ENCODE measurements at regions not wholly inside any gene's neighbourhood (a gene's known extent, or its start where the extent isn't known, plus 50 kb on each side); places are given as distances from the start of the nearest gene placed in this dataset.
"Not testable (repeated sequence)": the region's sequence is repeated elsewhere in the genome, so short reads cannot be mapped to it uniquely, and the experiment has no call there.

- no peak for DNase-seq (ENCODE audit: low spot score)
These were observed 147.9 kb downstream of the MYCN start for GRCh38 chr2:16088035-16088801.

GRCh38 chr2:16086136-16086535, 145.8 kb downstream of the MYCN start:
- DNase-seq (ENCODE audit: low spot score) = not testable (repeated sequence)

DNA sequence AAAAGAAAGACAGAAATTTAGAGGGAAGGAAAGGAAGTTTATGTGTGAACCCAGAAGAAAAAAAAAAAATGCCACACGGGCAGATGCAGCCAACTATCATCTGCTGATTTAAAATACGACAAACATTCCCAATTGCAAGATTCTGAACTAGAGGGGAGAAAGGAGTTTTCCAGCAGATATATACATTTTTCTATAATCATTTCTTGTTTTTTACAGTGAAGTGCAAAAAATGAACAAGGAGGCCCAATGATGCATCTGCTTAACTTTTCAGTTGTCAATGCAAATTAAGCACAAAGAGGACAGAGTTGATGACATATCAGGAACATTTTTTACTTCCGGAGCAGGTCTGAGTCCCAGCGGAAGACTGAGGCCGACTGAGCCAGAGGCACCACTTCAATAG, 144.7 kb downstream of the MYCN start:
- DNase-seq (ENCODE audit: low spot score) = no peak

GRCh38 chr2:16084274-16084673, 143.9 kb downstream of the MYCN start:
- no peak for DNase-seq (ENCODE audit: low spot score)

DNA sequence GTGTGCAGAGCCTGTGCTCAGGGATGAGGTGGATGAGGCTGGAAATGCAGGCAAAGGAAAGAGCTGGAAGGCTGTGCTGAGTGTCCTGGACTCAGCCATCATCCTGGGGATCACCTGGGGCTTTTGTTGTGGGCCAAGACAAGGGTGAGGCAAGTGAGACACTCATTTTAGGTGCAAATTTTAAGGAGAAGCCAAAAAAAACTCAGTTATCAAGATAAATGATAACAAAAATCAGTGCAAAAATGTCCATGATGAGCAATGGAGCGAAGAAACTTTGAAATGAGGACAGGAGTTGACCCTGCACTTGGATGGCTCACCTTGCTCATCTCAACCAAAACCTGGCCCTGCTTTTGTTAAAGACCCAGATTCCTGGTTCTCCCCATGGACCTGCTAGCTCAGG, 141.9 kb downstream of the MYCN start:
- DNase-seq (ENCODE audit: low spot score) = no peak

GRCh38 chr2:16081316-16082200, 141.2 kb downstream of the MYCN start:
- peak; percentile 29 for DNase-seq (ENCODE audit: low spot score)

DNA sequence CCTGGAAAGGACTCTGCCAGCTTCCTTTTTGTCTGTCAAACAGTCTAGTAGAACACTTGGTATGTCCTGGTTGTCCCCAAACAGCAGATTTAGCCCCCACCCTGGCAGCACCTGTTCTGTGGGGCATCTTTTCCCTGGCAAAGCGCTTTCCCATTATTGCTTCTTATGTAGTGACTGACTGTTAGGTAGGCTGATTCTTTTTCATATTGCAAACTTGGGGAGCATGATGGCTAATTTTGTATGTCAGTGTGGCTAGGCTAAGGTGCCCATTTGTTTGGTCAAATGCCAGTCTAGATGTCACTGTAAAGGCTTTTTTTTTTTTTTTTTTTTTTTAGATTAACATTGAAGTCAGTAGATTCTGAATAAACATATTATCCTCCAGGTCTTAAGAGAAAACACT, 140.2 kb downstream of the MYCN start:
- no peak for DNase-seq (ENCODE audit: low spot score)

GRCh38 chr2:16080071-16080470, 139.7 kb downstream of the MYCN start:
- DNase-seq (ENCODE audit: low spot score) = no peak

- no peak for DNase-seq (ENCODE audit: low spot score)
These were observed 139.3 kb downstream of the MYCN start for GRCh38 chr2:16079637-16080036.

DNA sequence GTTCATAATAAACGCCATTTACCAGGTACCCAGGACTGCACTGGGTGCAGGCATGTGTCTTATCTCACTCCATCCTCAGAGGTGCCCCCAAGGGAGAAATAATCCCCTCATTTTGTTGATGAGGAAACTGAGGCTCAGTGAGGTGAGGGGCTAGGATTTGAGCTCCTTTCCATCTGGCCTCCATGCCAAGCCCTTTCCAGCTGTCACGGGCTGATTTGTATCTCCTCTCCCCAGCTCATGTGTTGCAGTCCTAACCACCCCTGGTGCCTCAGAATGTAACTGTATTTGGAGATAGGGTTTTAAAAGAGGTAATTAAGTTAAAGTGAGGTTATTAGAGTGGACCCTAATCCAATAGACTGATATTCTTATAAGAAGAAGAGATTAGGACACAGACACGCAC, 137.3 kb downstream of the MYCN start:
- DNase-seq (ENCODE audit: low spot score) = no peak

DNA sequence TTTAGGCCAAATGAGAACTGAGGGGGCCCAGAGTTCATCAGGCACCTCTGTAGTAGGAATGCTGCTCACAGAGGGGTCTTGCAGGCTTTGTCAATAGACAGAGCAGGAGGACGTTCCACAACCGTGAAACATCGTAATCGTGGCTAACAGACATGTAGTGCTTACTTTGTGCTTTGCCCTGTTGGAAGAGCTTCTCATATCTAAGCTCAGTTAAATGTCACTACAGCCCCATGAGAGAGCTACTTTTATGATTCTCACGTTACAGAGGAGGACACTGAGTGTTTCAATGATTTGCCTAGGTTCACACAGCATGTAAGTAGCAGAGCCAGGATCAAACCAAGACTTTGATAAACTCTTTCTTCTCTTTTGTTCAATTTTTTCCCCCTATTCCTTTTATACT, 136.6 kb downstream of the MYCN start:
- no peak for DNase-seq (ENCODE audit: low spot score)

DNA sequence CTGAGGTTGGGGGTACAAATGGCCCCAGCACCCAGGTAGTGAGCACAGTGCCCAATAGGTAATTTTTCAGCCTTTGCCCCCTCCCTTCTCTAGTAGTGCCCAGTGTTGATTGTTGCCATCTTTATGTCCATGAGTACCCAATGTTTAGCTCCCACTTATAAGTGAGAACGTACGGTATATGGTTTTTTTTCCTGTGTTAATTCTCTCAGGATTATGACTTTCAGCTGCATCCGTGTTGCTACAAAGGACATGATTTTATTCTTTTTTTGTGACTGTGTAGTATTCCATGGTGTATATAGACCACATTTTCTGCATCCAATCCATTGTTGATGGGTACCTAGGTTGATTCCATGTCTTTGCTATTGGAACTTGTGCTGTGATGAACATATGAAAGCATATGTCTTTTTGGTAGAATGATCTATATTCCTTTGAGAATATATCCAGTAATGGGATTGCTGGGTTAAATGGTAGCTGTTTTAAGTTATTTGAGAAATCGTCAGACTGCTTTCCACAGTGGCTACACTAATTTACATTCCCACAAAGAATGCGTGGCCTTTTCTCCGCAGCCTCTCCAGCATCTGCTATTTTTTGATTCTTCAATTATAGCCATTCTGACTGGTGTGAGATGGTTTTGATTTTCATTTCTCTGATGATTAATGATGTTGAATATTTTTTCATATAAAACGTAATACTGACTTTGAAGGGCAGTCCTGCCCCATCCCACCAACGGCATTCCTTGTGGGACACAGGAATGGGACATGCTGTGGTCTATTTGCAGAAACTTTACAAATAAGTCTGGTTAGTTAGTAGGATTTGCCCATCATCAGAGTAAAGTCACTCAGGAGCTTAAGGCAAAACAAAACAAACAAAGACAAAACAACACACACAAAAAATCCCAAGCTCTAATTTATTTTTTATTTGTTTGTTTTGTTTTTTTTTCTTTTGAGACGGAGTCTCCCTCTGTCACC, 135.0 kb downstream of the MYCN start:
- DNase-seq (ENCODE audit: low spot score) = no peak

- DNase-seq (ENCODE audit: low spot score) = no peak
These were observed 133.6 kb downstream of the MYCN start for GRCh38 chr2:16073921-16074425.

GRCh38 chr2:16073471-16073870, 133.1 kb downstream of the MYCN start:
- no peak for DNase-seq (ENCODE audit: low spot score)

GRCh38 chr2:16072638-16073290, 132.4 kb downstream of the MYCN start:
- no peak for DNase-seq (ENCODE audit: low spot score)

DNA sequence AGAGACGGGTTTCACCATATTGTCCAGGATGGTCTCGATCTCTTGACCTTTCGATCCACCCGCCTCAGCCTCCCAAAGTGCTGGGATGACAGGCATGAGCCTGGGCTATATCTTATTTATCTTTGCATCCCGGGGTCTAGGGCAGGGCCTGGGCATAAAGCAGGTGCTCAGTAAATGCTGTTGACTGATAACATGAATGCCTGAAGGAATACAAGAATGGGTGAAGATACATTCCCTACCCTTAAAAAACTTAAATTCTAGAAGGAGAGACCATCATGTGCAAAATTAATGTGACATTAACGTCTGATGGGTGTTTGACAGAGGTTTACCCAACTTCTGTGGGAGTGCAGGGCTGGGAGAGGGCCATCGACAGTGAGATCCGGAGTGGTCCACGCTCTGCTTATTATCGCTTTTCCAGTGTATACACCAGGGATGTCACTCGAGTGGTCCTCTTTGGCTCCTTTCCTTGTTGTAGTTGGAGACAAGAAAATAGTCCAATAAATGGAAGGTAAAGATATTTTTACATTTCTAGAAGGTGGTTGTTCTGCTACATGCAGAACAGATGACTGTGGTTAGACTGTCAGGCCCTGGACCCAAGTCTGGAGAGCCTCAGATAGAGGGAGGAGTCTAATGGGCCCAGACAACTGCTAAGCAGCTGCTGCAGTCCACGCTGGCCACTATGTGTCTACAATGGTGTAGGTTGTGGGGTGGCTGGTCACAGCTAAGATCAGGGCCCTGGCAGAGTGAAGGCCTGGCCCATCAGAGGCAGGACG, 131.7 kb downstream of the MYCN start:
- no peak for DNase-seq (ENCODE audit: low spot score)

DNA sequence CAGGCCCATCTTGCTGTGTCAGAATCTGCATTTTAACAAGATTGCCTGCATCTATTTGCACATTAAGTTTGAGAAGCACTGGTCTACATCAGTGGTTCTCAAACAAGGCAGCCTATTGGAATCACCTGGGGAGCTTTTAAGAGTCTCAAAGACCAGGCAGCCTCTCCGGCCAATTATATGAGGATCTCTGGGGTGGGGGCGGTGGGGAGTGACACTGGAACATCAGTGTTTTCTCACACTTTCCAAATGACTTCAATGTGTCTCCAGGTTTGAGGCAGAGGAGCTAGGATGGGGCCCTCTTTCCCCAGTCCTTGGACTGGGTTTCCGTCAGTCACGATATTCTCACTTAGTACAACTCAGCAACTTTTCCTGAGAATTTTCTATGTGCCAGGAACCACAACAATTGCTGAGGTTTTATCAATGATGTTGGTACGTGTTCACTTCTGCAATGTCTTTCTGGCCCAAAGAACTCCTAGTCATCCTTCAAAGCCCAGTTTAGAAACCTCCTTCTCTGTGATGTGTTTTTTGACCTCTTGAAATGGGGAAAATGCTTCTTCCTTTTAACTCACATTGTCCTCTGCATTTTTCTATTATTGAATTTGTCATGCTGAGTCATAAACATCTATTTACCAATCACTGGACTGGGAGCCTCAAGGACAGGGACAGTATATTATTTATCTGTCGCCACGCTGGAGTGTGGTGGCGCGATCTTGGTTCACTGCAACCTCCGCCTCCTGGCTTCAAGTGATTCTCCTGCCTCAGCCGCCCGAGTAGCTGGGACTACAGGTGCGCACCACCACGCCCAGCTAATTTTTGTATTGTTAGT, 130.9 kb downstream of the MYCN start:
- no peak for DNase-seq (ENCODE audit: low spot score)

- no peak for DNase-seq (ENCODE audit: low spot score)
These were observed 130.3 kb downstream of the MYCN start for GRCh38 chr2:16070648-16070971.

- DNase-seq (ENCODE audit: low spot score) = peak; percentile 99
These were observed 129.7 kb downstream of the MYCN start for GRCh38 chr2:16069933-16070647.
